Gastrocnemius medialis (tissue), 4 donors: ENCODE measurements at regions not wholly inside any gene's neighbourhood (a gene's known extent, or its start where the extent isn't known, plus 50 kb on each side); places are given as distances from the start of the nearest gene placed in this dataset.

Experiments
- ATAC-seq, 2 donors: fragments of 150-250 bp; one replicate each; pipeline ENCODE4 v1.9.1; 2016
- DNase-seq, 2 donors: peaks; one replicate each; pipeline ENCODE4 v3.0.0-alpha.2; 2019
- H3K27ac ChIP-seq, 4 donors: fragments of 200-600 bp; sonication (generic); 1 replicate in 1 of 4; 2 replicates in 3 of 4; pipeline ENCODE4 v1.5.1; 2016 to 2018; ENCODE audit warnings: mild to moderate bottlenecking in 2 of 4, moderate library complexity in 1 of 4
- H3K27me3 ChIP-seq, 3 donors: fragments of 200-600 bp; sonication (generic) in 2 of 3; 1 replicate in 1 of 3; 2 replicates in 2 of 3; pipeline versions ENCODE4 v1.5.1 to v1.6.0; 2016 to 2019; ENCODE audit warnings: mild to moderate bottlenecking in 1 of 3, moderate library complexity in 1 of 3
- H3K36me3 ChIP-seq, 2 donors: fragments of 200-600 bp; sonication (generic) in 1 of 2; one replicate each; pipeline ENCODE4 v1.5.1; 2017 to 2018
- H3K4me1 ChIP-seq, 2 donors: fragments of 200-600 bp; sonication (generic) in 1 of 2; one replicate each; pipeline ENCODE4 v1.5.1; 2016 to 2017; ENCODE audit warnings: mild to moderate bottlenecking in 2 of 2
- H3K4me3 ChIP-seq, 4 donors: fragments of 200-600 bp; sonication (generic) in 3 of 4; 1 replicate in 1 of 4; 2 replicates in 3 of 4; pipeline ENCODE4 v1.5.1; 2016 to 2019; ENCODE audit warnings: mild to moderate bottlenecking in 2 of 4
- H3K9me3 ChIP-seq, 3 donors: fragments of 200-600 bp; sonication (generic) in 2 of 3; 1 replicate in 1 of 3; 2 replicates in 2 of 3; pipeline ENCODE4 v1.5.1; 2016 to 2019
- CTCF ChIP-seq, 5 experiments: fragments of 450-650 bp in 3 of 5; fragments of 200-600 bp in 2 of 5; sonication (generic) in 2 of 5; IDR thresholded peaks in 4 of 5; conservative IDR thresholded peaks in 1 of 5; 1 replicate in 4 of 5; 2 replicates in 1 of 5; pipeline ENCODE4 v1.5.1; 2016 to 2019; ENCODE audit warnings: antibody characterized with exemption in 5 of 5, mild to moderate bottlenecking in 3 of 5, moderate library complexity in 3 of 5
- POLR2A ChIP-seq, 2 donors: fragments of 450-650 bp; IDR thresholded peaks; one replicate each; pipeline ENCODE4 v1.6.1; 2017; ENCODE audit warnings: antibody characterized with exemption in 2 of 2, mild to moderate bottlenecking in 2 of 2, moderate library complexity in 2 of 2
- in situ Hi-C, 4 donors: fragments of 200-750 bp; cut with MboI; loops; one replicate each; pipeline versions ENCODE4 v1.15.0 to v1.8.0; 2017; ENCODE audit warnings: low sequenced_read_pairs in 4 of 4
- intact Hi-C: fragments of 100-400 bp; cut with DNase I; formaldehyde crosslinking; loops from one replicate; pipeline ENCODE4 v1.15.1; 2023; ENCODE audit warnings: low total_unique reads

DNA sequence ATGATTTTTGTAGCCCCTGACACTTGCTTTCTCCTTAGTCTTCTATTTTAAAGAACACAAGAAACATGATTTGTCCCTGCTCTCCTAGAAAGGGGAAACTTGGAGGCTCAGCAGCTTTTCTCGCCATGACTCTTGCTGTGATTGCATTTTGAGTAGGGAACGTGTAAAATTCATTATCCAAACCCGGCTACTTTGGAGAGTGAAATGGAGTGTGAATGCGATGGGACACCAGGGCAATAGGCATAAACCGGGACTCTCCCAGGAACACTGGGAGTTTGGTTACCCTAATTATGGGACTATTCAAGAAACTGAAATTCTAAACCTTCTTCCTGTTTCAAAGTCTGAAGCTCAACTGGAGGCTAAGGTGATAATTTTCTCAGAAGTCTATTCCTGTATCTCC, 181.7 kb upstream of the RFC3 start:
- TF ChIP-seq POLR2A (IDR thresholded peaks at IDR 0.05) (no peak), CTCF (IDR thresholded peaks at IDR 0.05 in 4 of 5, conservative IDR thresholded peaks at IDR 0.05 in 1 of 5) (no peak)
- Histone ChIP-seq H3K36me3 (no peaks in the 10 kb centered on the region), H3K27ac (no peak overlapping the region), H3K4me1 (peaks cover 0 to 25% of the 10 kb centered on the region in 2 donors), H3K27me3 (no peaks in the 10 kb centered on the region), H3K9me3 (no peaks in the 10 kb centered on the region), H3K4me3 (no peak overlapping the region)
- in situ Hi-C loops (no loop called here), intact Hi-C loops (no loop called here)
- ATAC-seq = no peak
- DNase-seq = no peak

DNA sequence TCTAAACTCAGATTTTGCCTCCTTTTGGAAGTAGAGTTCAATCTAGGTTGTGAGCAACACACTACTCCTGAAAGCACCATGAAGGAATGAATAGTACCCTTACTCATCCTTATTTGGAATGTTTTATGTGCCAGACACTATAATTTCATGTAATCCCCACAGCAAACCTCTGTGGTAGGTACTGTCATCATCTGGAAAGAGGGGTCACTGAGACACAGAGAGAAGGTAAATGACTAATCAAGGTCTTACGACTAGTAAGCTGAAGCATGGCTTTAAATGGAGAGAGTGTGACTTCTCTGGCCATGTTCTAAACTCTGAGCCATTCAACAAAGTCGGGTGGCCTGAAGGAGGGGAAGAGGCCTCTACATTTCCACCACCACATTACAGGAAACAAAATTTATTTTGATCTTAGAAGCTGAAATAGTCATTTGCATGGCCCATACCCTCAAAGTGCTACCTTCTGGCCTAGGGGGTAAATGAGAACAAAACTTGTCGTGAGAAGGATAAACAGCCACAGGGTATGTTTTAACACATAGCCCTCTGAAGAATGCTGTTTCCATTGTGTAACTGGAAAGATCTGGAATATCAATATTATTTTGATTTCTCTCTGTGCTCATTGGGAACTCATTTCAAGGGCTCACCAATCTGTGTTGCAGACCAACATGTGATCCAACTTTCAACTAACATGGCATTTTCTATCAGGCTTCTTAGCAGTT, 180.8 kb upstream of the RFC3 start:
- H3K4me3 ChIP-seq = no peak overlapping the region
- intact Hi-C loops (no loop called here), in situ Hi-C loops (no loop called here)
- no peaks in the 10 kb centered on the region for H3K9me3 ChIP-seq
- no peak overlapping the region for H3K27ac ChIP-seq
- H3K36me3 ChIP-seq = no peaks in the 10 kb centered on the region
- H3K27me3 ChIP-seq = no peaks in the 10 kb centered on the region
- ATAC-seq (no peak), DNase-seq (no peak)
- no peak for TF ChIP-seq CTCF (IDR thresholded peaks at IDR 0.05 in 4 of 5, conservative IDR thresholded peaks at IDR 0.05 in 1 of 5)
- no peak for TF ChIP-seq POLR2A (IDR thresholded peaks at IDR 0.05)
- H3K4me1 ChIP-seq = peaks cover 1 to 27% of the 10 kb centered on the region in 2 donors

- in situ Hi-C loops = no loop called here
- Histone ChIP-seq H3K27me3 (no peaks in the 10 kb centered on the region), H3K27ac (peak overlapping the region in 1 of 4 donors; percentile 12), H3K36me3 (no peaks in the 10 kb centered on the region), H3K9me3 (no peaks in the 10 kb centered on the region), H3K4me1 (peaks cover 7 to 38% of the 10 kb centered on the region in 2 donors), H3K4me3 (no peak overlapping the region)
- intact Hi-C loops = no loop called here
- DNase-seq = peak in 1 of 2 donors; percentile 22
- TF ChIP-seq CTCF (IDR thresholded peaks at IDR 0.05 in 4 of 5, conservative IDR thresholded peaks at IDR 0.05 in 1 of 5) = no peak
- TF ChIP-seq POLR2A (IDR thresholded peaks at IDR 0.05) = no peak
- ATAC-seq = no peak
Measured at GRCh38 chr13:33637978-33638743, 179.8 kb upstream of the RFC3 start.

- intact Hi-C loops = no loop called here
- ATAC-seq (peak; percentile 22 to 36), DNase-seq (peak; percentile 33 to 51)
- H3K27me3 ChIP-seq = no peaks in the 10 kb centered on the region
- TF ChIP-seq CTCF (IDR thresholded peaks at IDR 0.05 in 4 of 5, conservative IDR thresholded peaks at IDR 0.05 in 1 of 5) (no peak), POLR2A (IDR thresholded peaks at IDR 0.05) (no peak)
- in situ Hi-C loops = no loop called here
- no peak overlapping the region for H3K27ac ChIP-seq
- H3K36me3 ChIP-seq = no peaks in the 10 kb centered on the region
- no peak overlapping the region for H3K4me3 ChIP-seq
- no peaks in the 10 kb centered on the region for H3K9me3 ChIP-seq
- H3K4me1 ChIP-seq = peaks cover 17 to 47% of the 10 kb centered on the region in 2 donors
Measured at GRCh38 chr13:33639158-33639557, 178.8 kb upstream of the RFC3 start.
